GM18870 (cell line): ENCODE measurements at regions not wholly inside any gene's neighbourhood (a gene's known extent, or its start where the extent isn't known, plus 50 kb on each side); places are given as distances from the start of the nearest gene placed in this dataset.

Experiments
- ATAC-seq: cut with Tn5 transposase; IDR thresholded peaks from one replicate; pipeline ENCODE4 v1.9.1; 2021; ENCODE audit warnings: moderate library complexity; ENCODE audit not compliant: unreplicated experiment

- no peak for ATAC-seq
Measured at GRCh38 chr2:7452110-7452876, 535.1 kb downstream of the RNF144A start.

GRCh38 chr2:7454592-7454991, 537.4 kb downstream of the RNF144A start:
- no peak for ATAC-seq

GRCh38 chr2:7456762-7457161, 539.5 kb downstream of the RNF144A start:
- ATAC-seq: no peak

- ATAC-seq: no peak
Measured at GRCh38 chr2:7458066-7458465, 540.9 kb downstream of the RNF144A start.

- ATAC-seq: no peak
Measured at GRCh38 chr2:7467782-7468447, 550.7 kb downstream of the RNF144A start.

- ATAC-seq: no peak
Measured at GRCh38 chr2:7468448-7468828, 551.2 kb downstream of the RNF144A start.

GRCh38 chr2:7468955-7469354, 551.7 kb downstream of the RNF144A start:
- no peak for ATAC-seq

GRCh38 chr2:7471185-7471584, 554.0 kb downstream of the RNF144A start:
- no peak for ATAC-seq

GRCh38 chr2:7472465-7472864, 555.3 kb downstream of the RNF144A start:
- no peak for ATAC-seq

- no peak for ATAC-seq
Measured at GRCh38 chr2:7473135-7473771, 556.0 kb downstream of the RNF144A start.

GRCh38 chr2:7476371-7476770, 559.2 kb downstream of the RNF144A start:
- ATAC-seq: no peak

GRCh38 chr2:7479603-7480002, 562.4 kb downstream of the RNF144A start:
- ATAC-seq: no peak

- ATAC-seq: no peak
Measured at GRCh38 chr2:7480431-7480830, 563.2 kb downstream of the RNF144A start.

- ATAC-seq: no peak
Measured at GRCh38 chr2:7490672-7491071, 573.5 kb downstream of the RNF144A start.

GRCh38 chr2:7492719-7493118, 575.5 kb downstream of the RNF144A start:
- no peak for ATAC-seq

- ATAC-seq: no peak
Measured at GRCh38 chr2:7497178-7497577, 580.0 kb downstream of the RNF144A start.

- no peak for ATAC-seq
Measured at GRCh38 chr2:7499018-7499417, 581.8 kb downstream of the RNF144A start.

- ATAC-seq: no peak
Measured at GRCh38 chr2:7502336-7502735, 585.1 kb downstream of the RNF144A start.

GRCh38 chr2:7508296-7508943, 591.2 kb downstream of the RNF144A start:
- no peak for ATAC-seq

GRCh38 chr2:7510353-7510752, 593.1 kb downstream of the RNF144A start:
- no peak for ATAC-seq

GRCh38 chr2:7513834-7514233, 596.6 kb downstream of the RNF144A start:
- ATAC-seq: no peak

- no peak for ATAC-seq
Measured at GRCh38 chr2:7515327-7515726, 598.1 kb downstream of the RNF144A start.
